ENCODE measurements at regions not wholly inside any gene's neighbourhood (a gene's known extent, or its start where the extent isn't known, plus 50 kb on each side); places are given as distances from the start of the nearest gene placed in this dataset.

- Histone ChIP-seq H2AFZ (ENCODE audit: low read length) (no peak overlapping the region), H3K4me1 (ENCODE audit: insufficient read depth, low read length) (no peaks in the 10 kb centered on the region), H3K79me2 (ENCODE audit: insufficient read depth, low read length) (no peaks in the 10 kb centered on the region), H4K20me1 (ENCODE audit: insufficient read depth, low read length) (no peaks in the 10 kb centered on the region), H3K9ac (ENCODE audit: insufficient read depth, low read depth, low read length) (no peak overlapping the region), H3K36me3 (replicated peaks in 1 of 2; ENCODE audit: control insufficient read depth in 1 of 2, insufficient read depth in 2 of 2, low read length in 2 of 2) (no peaks in the 10 kb centered on the region), H3K4me2 (ENCODE audit: low read depth, low read length) (no peak overlapping the region), H3K27me3 (ENCODE audit: control insufficient read depth in 1 of 2, insufficient read depth in 2 of 2, low read length in 2 of 2) (no peaks in the 10 kb centered on the region), H3K4me3 (replicated peaks in 1 of 3; ENCODE audit: insufficient read depth in 1 of 3, low read depth in 2 of 3, low read length in 3 of 3) (no peak overlapping the region), H3K27ac (ENCODE audit: extremely low read length, insufficient read depth, low read length) (no peak overlapping the region), H3K9me3 (ENCODE audit: low read length) (peaks cover 17% of the 10 kb centered on the region; the same call in 1 of the 2 replicates)
- FAIRE-seq (no peak), DNase-seq (ENCODE audit: low spot score) (no peak), ATAC-seq (no peak)
- no TSS peak for BruUV-seq (replicated peaks)
- intact Hi-C loops (cut with micrococcal nuclease; ENCODE audit: unreplicated experiment): no loop called here
- TF ChIP-seq NFATC3 (CRISPR knock-in tag; IDR thresholded peaks at IDR 0.05) (no peak), KLF13 (CRISPR knock-in tag; IDR thresholded peaks at IDR 0.05) (no peak), PRMT3 (CRISPR knock-in tag; IDR thresholded peaks at IDR 0.05; ENCODE audit: borderline replicate concordance, low read depth) (no peak), POLR2A (IDR thresholded peaks at IDR 0.05; ENCODE audit: insufficient read depth in 1 of 2, low read depth in 2 of 2, low read length in 2 of 2) (no peak), TAF1 (CRISPR knock-in tag; IDR thresholded peaks at IDR 0.05) (no peak), NFE2 (CRISPR knock-in tag; IDR thresholded peaks at IDR 0.05) (no peak), HNF4G (IDR thresholded peaks at IDR 0.05; ENCODE audit: borderline replicate concordance, low read depth, low read length) (no peak), HNF4G (CRISPR knock-in tag; IDR thresholded peaks at IDR 0.05; ENCODE audit: borderline replicate concordance, low read depth) (no peak), ZSCAN30 (CRISPR knock-in tag; IDR thresholded peaks at IDR 0.05) (no peak), THAP7 (CRISPR knock-in tag; IDR thresholded peaks at IDR 0.05) (no peak), CBX5 (CRISPR knock-in tag; IDR thresholded peaks at IDR 0.05; ENCODE audit: borderline replicate concordance) (no peak), HIC2 (CRISPR knock-in tag; IDR thresholded peaks at IDR 0.05; ENCODE audit: low read depth) (no peak), ZBTB20 (CRISPR knock-in tag; IDR thresholded peaks at IDR 0.05; ENCODE audit: borderline replicate concordance, low read depth) (no peak), PRDM10 (CRISPR knock-in tag; IDR thresholded peaks at IDR 0.05; ENCODE audit: low read depth) (no peak), ZNF3 (CRISPR knock-in tag; IDR thresholded peaks at IDR 0.05) (no peak), SNAI1 (CRISPR knock-in tag; IDR thresholded peaks at IDR 0.05; ENCODE audit: borderline replicate concordance) (no peak), ATM (IDR thresholded peaks at IDR 0.05; ENCODE audit: borderline replicate concordance) (no peak), JUNB (CRISPR knock-in tag; IDR thresholded peaks at IDR 0.05; ENCODE audit: borderline replicate concordance) (no peak), PHF20 (CRISPR knock-in tag; IDR thresholded peaks at IDR 0.05) (no peak)
- in situ Hi-C loops (cut with HindIII; ENCODE audit: extremely low pct_ligation_motif_present, low pct_unique_long_range_greater_than_20kb): no loop called here
- CTCF ChIA-PET (ENCODE audit: low intra/inter-chr PET ratio, low total read pairs): no interaction called here
- POLR2A ChIA-PET: no interaction called here
These were observed 338.6 kb upstream of the ZFP42 start for GRCh38 chr4:187656959-187657358.
